Kidney (tissue), 13 donors: ENCODE measurements at regions not wholly inside any gene's neighbourhood (a gene's known extent, or its start where the extent isn't known, plus 50 kb on each side); places are given as distances from the start of the nearest gene placed in this dataset.

ENCODE experiments used
- DNase-seq, 5 donors: peaks; one replicate each; pipeline ENCODE4 v3.0.0-alpha.2; 2013 to 2020
- FAIRE-seq: peaks from 2 replicates; lab custom pipeline; 2012; peaks lifted over from hg19 to GRCh38; lab: Jason Lieb, UNC
- H3K27ac ChIP-seq, 2 donors: one replicate each; pipeline ENCODE4 v1.7.0; 2013; ENCODE audit warnings: low read depth in 2 of 2, low read length in 2 of 2, inconsistent platforms in 1 of 2
- H3K27me3 ChIP-seq: one replicate; pipeline ENCODE4 v1.7.1; 2013; ENCODE audit warnings: low read length, inconsistent platforms; ENCODE audit not compliant: control insufficient read depth, insufficient read depth
- H3K36me3 ChIP-seq, 3 donors: one replicate each; pipeline versions ENCODE4 v1.7.0 to v1.7.1; 2013; ENCODE audit warnings: low read length in 3 of 3, control low read depth in 1 of 3, inconsistent platforms in 1 of 3; ENCODE audit not compliant: insufficient read depth in 3 of 3, control insufficient read depth in 2 of 3
- H3K4me1 ChIP-seq, 3 donors: one replicate each; pipeline versions ENCODE4 v1.7.0 to v1.7.1; 2013; ENCODE audit warnings: low read length in 3 of 3, inconsistent platforms in 1 of 3, low read depth in 1 of 3; ENCODE audit not compliant: control insufficient read depth in 2 of 3, insufficient read depth in 2 of 3
- H3K4me3 ChIP-seq, 3 donors: one replicate each; pipeline versions ENCODE4 v1.7.0 to v1.8.1; 2013; ENCODE audit warnings: low read length in 3 of 3, control low read depth in 1 of 3, inconsistent platforms in 1 of 3
- H3K9ac ChIP-seq, 3 donors: one replicate each; pipeline versions ENCODE4 v1.7.0 to v1.7.1; 2013; ENCODE audit warnings: low read length in 3 of 3, control low read depth in 1 of 3, inconsistent platforms in 1 of 3
- H3K9me3 ChIP-seq, 3 donors: one replicate each; pipeline versions ENCODE4 v1.7.0 to v1.7.1; 2013; ENCODE audit warnings: low read length in 3 of 3, control low read depth in 1 of 3, inconsistent platforms in 1 of 3; ENCODE audit not compliant: control insufficient read depth in 2 of 3, insufficient read depth in 1 of 3
- CTCF ChIP-seq: IDR thresholded peaks from 3 replicates; pipeline ENCODE4 v1.5.1; 2012; ENCODE audit warnings: mild to moderate bottlenecking, moderate library complexity, borderline replicate concordance; ENCODE audit not compliant: insufficient read depth; ENCODE audit errors: extremely low read depth
- intact Hi-C: fragments of 100-400 bp; cut with DNase I; formaldehyde crosslinking; loops from one replicate; pipeline ENCODE4 v1.11.1; 2022
- donor health status: control.
- donor health status: control.
- donor health status: control.
- donor health status: control.
- donor health status: control.
- donor health status: DM: yes; HTN: yes; CAD: no.
- donor health status: Normal renal cell carcinoma (clear cell type).

GRCh38 chr12:77571768-77572167 is 258.9 kb upstream of the NAV3 start:
- no peak overlapping the region for H3K4me3 ChIP-seq
- no peak overlapping the region for H3K27ac ChIP-seq
- no peaks in the 10 kb centered on the region for H3K4me1 ChIP-seq
- DNase-seq = no peak
- no peak for TF ChIP-seq CTCF
- no peak for FAIRE-seq
- H3K36me3 ChIP-seq = no peaks in the 10 kb centered on the region
- intact Hi-C loops = no loop called here
- no peak overlapping the region for H3K9ac ChIP-seq
- H3K27me3 ChIP-seq = no peaks in the 10 kb centered on the region
- no peaks in the 10 kb centered on the region for H3K9me3 ChIP-seq

- H3K9ac ChIP-seq = no peak overlapping the region
- FAIRE-seq = no peak
- H3K9me3 ChIP-seq = no peaks in the 10 kb centered on the region
- intact Hi-C loops = no loop called here
- H3K4me3 ChIP-seq = no peak overlapping the region
- DNase-seq = no peak
- no peak overlapping the region for H3K27ac ChIP-seq
- TF ChIP-seq CTCF = no peak
- H3K4me1 ChIP-seq = no peaks in the 10 kb centered on the region
- H3K27me3 ChIP-seq = no peaks in the 10 kb centered on the region
- H3K36me3 ChIP-seq = no peaks in the 10 kb centered on the region
Observed at GRCh38 chr12:77571127-77571526, 259.6 kb upstream of the NAV3 start.

- no peaks in the 10 kb centered on the region for H3K4me1 ChIP-seq
- no peaks in the 10 kb centered on the region for H3K36me3 ChIP-seq
- H3K27me3 ChIP-seq = no peaks in the 10 kb centered on the region
- TF ChIP-seq CTCF = no peak
- DNase-seq (no peak), FAIRE-seq (no peak)
- H3K9me3 ChIP-seq = no peaks in the 10 kb centered on the region
- intact Hi-C loops = no loop called here
- H3K9ac ChIP-seq = no peak overlapping the region
- no peak overlapping the region for H3K4me3 ChIP-seq
- H3K27ac ChIP-seq = no peak overlapping the region
Observed at GRCh38 chr12:77569876-77570275, 260.8 kb upstream of the NAV3 start.

- FAIRE-seq = no peak
- no peak for TF ChIP-seq CTCF
Observed at GRCh38 chr12:77560714-77561113, 270.0 kb upstream of the NAV3 start.

More at GRCh38 chr12:77560714-77561113, 270.0 kb upstream of the NAV3 start:
- Histone ChIP-seq H3K4me1 (no peaks in the 10 kb centered on the region), H3K4me3 (no peak overlapping the region), H3K27me3 (no peaks in the 10 kb centered on the region), H3K36me3 (no peaks in the 10 kb centered on the region), H3K27ac (no peak overlapping the region), H3K9me3 (no peaks in the 10 kb centered on the region), H3K9ac (no peak overlapping the region)
- intact Hi-C loops = no loop called here
- DNase-seq = peak in 1 of 5 donors; percentile 46
